Natural killer cell (primary cell): ENCODE measurements at regions not wholly inside any gene's neighbourhood (a gene's known extent, or its start where the extent isn't known, plus 50 kb on each side); places are given as distances from the start of the nearest gene placed in this dataset.

ENCODE experiments used
- ATAC-seq, 3 donors: fragments of 150-1000 bp in 2 of 3; fragments of 200-7000 bp in 1 of 3; cut with Tn5 transposase; 1 replicate in 1 of 3; 2 replicates in 2 of 3; pipeline ENCODE4 v1.10.0; 2021; ENCODE audit warnings: mild to moderate bottlenecking in 2 of 3, moderate library complexity in 2 of 3
- DNase-seq, 2 donors: peaks; one replicate each; pipeline versions ENCODE4 v3.0.0 to v3.0.0-alpha.2; 2013 to 2021; ENCODE audit warnings: mixed read lengths in 1 of 2
- H3K27ac ChIP-seq: one replicate; pipeline ENCODE4 v1.5.1; 2013; ENCODE audit warnings: mild to moderate bottlenecking, low read length
- H3K27me3 ChIP-seq: one replicate; pipeline ENCODE4 v1.6.1; 2013; ENCODE audit warnings: low read length; ENCODE audit not compliant: control insufficient read depth, insufficient read depth
- H3K36me3 ChIP-seq: one replicate; pipeline ENCODE4 v1.6.1; 2013; ENCODE audit warnings: low read length; ENCODE audit not compliant: control insufficient read depth, insufficient read depth
- H3K4me1 ChIP-seq: one replicate; pipeline ENCODE4 v1.6.1; 2013; ENCODE audit warnings: low read length; ENCODE audit not compliant: control insufficient read depth, insufficient read depth
- H3K4me3 ChIP-seq: one replicate; pipeline ENCODE4 v1.5.1; 2013; ENCODE audit warnings: low read length
- H3K9me3 ChIP-seq: one replicate; pipeline ENCODE4 v1.6.1; 2013; ENCODE audit warnings: low read length; ENCODE audit not compliant: control insufficient read depth, insufficient read depth
- H3K27ac Mint-ChIP-seq, 2 donors: one replicate each; pipeline ENCODE4 v1.8.0; 2022; ENCODE audit warnings: mild to moderate bottlenecking in 2 of 2, mixed read lengths in 2 of 2, moderate library complexity in 1 of 2
- H3K27me3 Mint-ChIP-seq, 2 donors: one replicate each; pipeline ENCODE4 v1.8.0; 2022; ENCODE audit warnings: low read depth in 2 of 2, mixed read lengths in 2 of 2
- H3K36me3 Mint-ChIP-seq: one replicate; pipeline ENCODE4 v1.8.0; 2022; ENCODE audit warnings: mixed read lengths
- H3K4me1 Mint-ChIP-seq, 2 donors: one replicate each; pipeline ENCODE4 v1.8.0; 2022; ENCODE audit warnings: mixed read lengths in 2 of 2
- H3K4me3 Mint-ChIP-seq: one replicate; pipeline ENCODE4 v1.8.0; 2022; ENCODE audit warnings: mild to moderate bottlenecking, moderate library complexity, mixed read lengths
- H3K9me3 Mint-ChIP-seq, 2 donors: one replicate each; pipeline ENCODE4 v1.8.0; 2022; ENCODE audit warnings: mixed read lengths in 2 of 2
- CTCF ChIP-seq: fragments of 200-600 bp; IDR thresholded peaks from one replicate; pipeline ENCODE4 v1.8.0; 2022; ENCODE audit warnings: antibody characterized with exemption
- WGBS: methylation state at CpG from one replicate; pipeline ENCODE4 v1.1.7; 2013; ENCODE audit warnings: missing lambda C conversion rate; ENCODE audit not compliant: insufficient coverage; 5-methylcytosine and 5-hydroxymethylcytosine counted together
- intact Hi-C: fragments of 100-400 bp; cut with micrococcal nuclease; formaldehyde crosslinking; loops from one replicate; pipeline ENCODE4 v1.14.2; 2022

GRCh38 chr3:139260041-139260486 is 83.8 kb upstream of the MRPS22 start:
- Mint-ChIP-seq H3K4me1 (no peaks in the 10 kb centered on the region), H3K36me3 (no peaks in the 10 kb centered on the region)

GRCh38 chr3:139260793-139261736 is 82.8 kb upstream of the MRPS22 start:
- Mint-ChIP-seq H3K4me1 (no peaks in the 10 kb centered on the region), H3K27me3 (peaks cover 11 to 25% of the 10 kb centered on the region in 2 donors), H3K27ac (no peak overlapping the region), H3K36me3 (no peaks in the 10 kb centered on the region), H3K4me3 (no peak overlapping the region), H3K9me3 (no peaks in the 10 kb centered on the region)
- WGBS = 64% methylated on average over 7 of the region's 8 CpGs
- Histone ChIP-seq H3K9me3 (no peaks in the 10 kb centered on the region), H3K36me3 (no peaks in the 10 kb centered on the region), H3K4me1 (no peaks in the 10 kb centered on the region), H3K27ac (no peak overlapping the region), H3K27me3 (no peaks in the 10 kb centered on the region), H3K4me3 (no peak overlapping the region)
- ATAC-seq (no peak), DNase-seq (no peak)
- no peak for TF ChIP-seq CTCF
- intact Hi-C loops = no loop called here

More at GRCh38 chr3:139260041-139260486, 83.8 kb upstream of the MRPS22 start:
- no peak for TF ChIP-seq CTCF
- Histone ChIP-seq H3K4me1 (no peaks in the 10 kb centered on the region), H3K4me3 (no peak overlapping the region), H3K27ac (no peak overlapping the region), H3K36me3 (no peaks in the 10 kb centered on the region), H3K9me3 (no peaks in the 10 kb centered on the region), H3K27me3 (no peaks in the 10 kb centered on the region)
- no peak for ATAC-seq
- H3K27me3 Mint-ChIP-seq = peaks cover 11 to 25% of the 10 kb centered on the region in 2 donors
- H3K27ac Mint-ChIP-seq = no peak overlapping the region
- intact Hi-C loops = no loop called here
- 84% methylated on average over 3 of the region's 3 CpGs for WGBS
- no peaks in the 10 kb centered on the region for H3K9me3 Mint-ChIP-seq
- DNase-seq = no peak
- H3K4me3 Mint-ChIP-seq = no peak overlapping the region

- Histone ChIP-seq H3K9me3 (no peaks in the 10 kb centered on the region), H3K4me3 (no peak overlapping the region), H3K36me3 (no peaks in the 10 kb centered on the region), H3K27ac (no peak overlapping the region), H3K4me1 (no peaks in the 10 kb centered on the region), H3K27me3 (no peaks in the 10 kb centered on the region)
- Mint-ChIP-seq H3K27ac (no peak overlapping the region), H3K4me1 (no peaks in the 10 kb centered on the region), H3K4me3 (no peak overlapping the region), H3K27me3 (peaks cover 11 to 25% of the 10 kb centered on the region in 2 donors), H3K36me3 (no peaks in the 10 kb centered on the region), H3K9me3 (no peaks in the 10 kb centered on the region)
- no peak for DNase-seq
- ATAC-seq = no peak
- 87% methylated on average over 7 of the region's 7 CpGs for WGBS
- intact Hi-C loops = no loop called here
- TF ChIP-seq CTCF = no peak
Observed at GRCh38 chr3:139261754-139262586, 81.8 kb upstream of the MRPS22 start.
